BE2C (cell line): ENCODE measurements at regions not wholly inside any gene's neighbourhood (a gene's known extent, or its start where the extent isn't known, plus 50 kb on each side); places are given as distances from the start of the nearest gene placed in this dataset.

ENCODE experiments used
- DNase-seq: peaks from one replicate; pipeline ENCODE4 v3.0.0-alpha.2; 2020
- H3K27me3 ChIP-seq: fragments of 250-450 bp; sonication (Bioruptor Pico); 2 replicates; pipeline ENCODE4 v1.5.1; 2020; ENCODE audit warnings: mild to moderate bottlenecking
- H3K36me3 ChIP-seq: fragments of 250-450 bp; sonication (Bioruptor Pico); 2 replicates; pipeline ENCODE4 v1.5.1; 2020; ENCODE audit warnings: mild to moderate bottlenecking
- H3K4me1 ChIP-seq: fragments of 250-450 bp; sonication (Bioruptor Pico); 2 replicates; pipeline ENCODE4 v1.5.1; 2020
- H3K4me3 ChIP-seq: 2 replicates; pipeline ENCODE4 v1.5.1; 2011; ENCODE audit warnings: low read depth, low read length
- H3K9me3 ChIP-seq: fragments of 250-450 bp; sonication (Bioruptor Pico); 2 replicates; pipeline ENCODE4 v1.5.1; 2020
- CTCF ChIP-seq: IDR thresholded peaks from 2 replicates; pipeline ENCODE4 v1.5.1; 2012; ENCODE audit warnings: mild to moderate bottlenecking, low read depth, low read length

- Histone ChIP-seq H3K4me3 (no peak overlapping the region), H3K27me3 (no peaks in the 10 kb centered on the region; the same call in 1 of the 2 replicates), H3K36me3 (no peaks in the 10 kb centered on the region), H3K4me1 (no peaks in the 10 kb centered on the region), H3K9me3 (no peaks in the 10 kb centered on the region)
- no peak for DNase-seq
- no peak for TF ChIP-seq CTCF
These were observed 1092.0 kb upstream of the MAP3K7 start for GRCh38 chr6:91678679-91679446.

- no peaks in the 10 kb centered on the region for H3K4me1 ChIP-seq
These were observed 1085.3 kb upstream of the MAP3K7 start for GRCh38 chr6:91672201-91672600.

GRCh38 chr6:91669871-91670268, 1083.0 kb upstream of the MAP3K7 start:
- no peaks in the 10 kb centered on the region for H3K9me3 ChIP-seq
- no peak for DNase-seq
- no peaks in the 10 kb centered on the region for H3K27me3 ChIP-seq
- H3K4me3 ChIP-seq: no peak overlapping the region
- H3K36me3 ChIP-seq: no peaks in the 10 kb centered on the region
- H3K4me1 ChIP-seq: no peaks in the 10 kb centered on the region
- no peak for TF ChIP-seq CTCF

More at GRCh38 chr6:91672201-91672600, 1085.3 kb upstream of the MAP3K7 start:
- Histone ChIP-seq H3K9me3 (no peaks in the 10 kb centered on the region), H3K36me3 (no peaks in the 10 kb centered on the region), H3K27me3 (no peaks in the 10 kb centered on the region; the same call in 1 of the 2 replicates), H3K4me3 (no peak overlapping the region)
- DNase-seq: no peak
- TF ChIP-seq CTCF: no peak

- no peak for TF ChIP-seq CTCF
- H3K36me3 ChIP-seq: no peaks in the 10 kb centered on the region
These were observed 1082.4 kb upstream of the MAP3K7 start for GRCh38 chr6:91669154-91669870.

GRCh38 chr6:91667596-91667995, 1080.7 kb upstream of the MAP3K7 start:
- TF ChIP-seq CTCF: no peak
- DNase-seq: no peak
- Histone ChIP-seq H3K4me1 (no peaks in the 10 kb centered on the region), H3K36me3 (no peaks in the 10 kb centered on the region), H3K4me3 (no peak overlapping the region), H3K27me3 (no peaks in the 10 kb centered on the region), H3K9me3 (no peaks in the 10 kb centered on the region)

More at GRCh38 chr6:91669154-91669870, 1082.4 kb upstream of the MAP3K7 start:
- H3K9me3 ChIP-seq: no peaks in the 10 kb centered on the region
- H3K4me1 ChIP-seq: no peaks in the 10 kb centered on the region
- no peak overlapping the region for H3K4me3 ChIP-seq
- no peak for DNase-seq
- H3K27me3 ChIP-seq: no peaks in the 10 kb centered on the region

GRCh38 chr6:91664327-91664959, 1077.6 kb upstream of the MAP3K7 start:
- TF ChIP-seq CTCF: no peak
- no peaks in the 10 kb centered on the region for H3K36me3 ChIP-seq
- DNase-seq: no peak
- H3K9me3 ChIP-seq: no peaks in the 10 kb centered on the region
- H3K4me3 ChIP-seq: no peak overlapping the region
- no peaks in the 10 kb centered on the region for H3K4me1 ChIP-seq
- no peaks in the 10 kb centered on the region for H3K27me3 ChIP-seq
